ENCODE measurements at regions not wholly inside any gene's neighbourhood (a gene's known extent, or its start where the extent isn't known, plus 50 kb on each side); places are given as distances from the start of the nearest gene placed in this dataset.
"Not testable (repeated sequence)": the region's sequence is repeated elsewhere in the genome, so short reads cannot be mapped to it uniquely, and the experiment has no call there.

GRCh38 chr14:19337232-19338059, 96.7 kb downstream of the POTEG start:
- H3K9me3 Mint-ChIP-seq, DNase-seq, H3K4me1 Mint-ChIP-seq, H3K27me3 Mint-ChIP-seq, H3K4me3 Mint-ChIP-seq, H3K27ac Mint-ChIP-seq: not testable (repeated sequence)
- peak; percentile 70 for ATAC-seq

GRCh38 chr14:19338060-19338372, 96.1 kb downstream of the POTEG start:
- not testable (repeated sequence) for DNase-seq, H3K9me3 Mint-ChIP-seq
- ATAC-seq: peak; percentile 40

GRCh38 chr14:19340976-19341375, 93.2 kb downstream of the POTEG start:
- H3K4me1 Mint-ChIP-seq, H3K9me3 Mint-ChIP-seq, ATAC-seq, H3K27ac Mint-ChIP-seq, H3K4me3 Mint-ChIP-seq, H3K27me3 Mint-ChIP-seq: not testable (repeated sequence)
- DNase-seq: peak in 1 of 2 donors; percentile 2

More at GRCh38 chr14:19338060-19338372, 96.1 kb downstream of the POTEG start:
- not testable (repeated sequence) for H3K4me3 Mint-ChIP-seq, H3K4me1 Mint-ChIP-seq, H3K27ac Mint-ChIP-seq, H3K27me3 Mint-ChIP-seq

- not testable (repeated sequence) for H3K27me3 Mint-ChIP-seq, ATAC-seq, H3K4me1 Mint-ChIP-seq, H3K9me3 Mint-ChIP-seq, H3K4me3 Mint-ChIP-seq, H3K27ac Mint-ChIP-seq, DNase-seq
These were observed 92.5 kb downstream of the POTEG start for GRCh38 chr14:19341627-19342026.

GRCh38 chr14:19344261-19344660, 89.9 kb downstream of the POTEG start:
- not testable (repeated sequence) for H3K27ac Mint-ChIP-seq, H3K4me3 Mint-ChIP-seq, DNase-seq, ATAC-seq, H3K4me1 Mint-ChIP-seq, H3K27me3 Mint-ChIP-seq, H3K9me3 Mint-ChIP-seq

GRCh38 chr14:19344689-19345088, 89.5 kb downstream of the POTEG start:
- H3K27me3 Mint-ChIP-seq, H3K4me3 Mint-ChIP-seq, DNase-seq, H3K27ac Mint-ChIP-seq, ATAC-seq, H3K4me1 Mint-ChIP-seq, H3K9me3 Mint-ChIP-seq: not testable (repeated sequence)

- not testable (repeated sequence) for H3K27ac Mint-ChIP-seq, H3K9me3 Mint-ChIP-seq
These were observed 88.7 kb downstream of the POTEG start for GRCh38 chr14:19345298-19345911.

GRCh38 chr14:19346074-19346480, 88.1 kb downstream of the POTEG start:
- not testable (repeated sequence) for DNase-seq, H3K27ac Mint-ChIP-seq, H3K4me1 Mint-ChIP-seq, H3K9me3 Mint-ChIP-seq, H3K4me3 Mint-ChIP-seq, H3K27me3 Mint-ChIP-seq
- peak; percentile 72 for ATAC-seq

More at GRCh38 chr14:19345298-19345911, 88.7 kb downstream of the POTEG start:
- H3K27me3 Mint-ChIP-seq, ATAC-seq, H3K4me3 Mint-ChIP-seq, DNase-seq, H3K4me1 Mint-ChIP-seq: not testable (repeated sequence)

- not testable (repeated sequence) for DNase-seq, H3K9me3 Mint-ChIP-seq, H3K27me3 Mint-ChIP-seq, H3K4me1 Mint-ChIP-seq, ATAC-seq, H3K4me3 Mint-ChIP-seq, H3K27ac Mint-ChIP-seq
These were observed 87.5 kb downstream of the POTEG start for GRCh38 chr14:19346636-19347035.

- not testable (repeated sequence) for H3K27ac Mint-ChIP-seq, H3K4me1 Mint-ChIP-seq, H3K4me3 Mint-ChIP-seq, ATAC-seq, H3K9me3 Mint-ChIP-seq, DNase-seq, H3K27me3 Mint-ChIP-seq
These were observed 87.0 kb downstream of the POTEG start for GRCh38 chr14:19347112-19347511.

Data from stimulated activated naive CD8-positive, alpha-beta T cell treated with anti-CD3 and anti-CD28 coated beads, Interleukin-15, amount 100 ng/mL, for 72 hours (primary cell).